ENCODE measurements at regions not wholly inside any gene's neighbourhood (a gene's known extent, or its start where the extent isn't known, plus 50 kb on each side); places are given as distances from the start of the nearest gene placed in this dataset.
"Not testable (repeated sequence)": the region's sequence is repeated elsewhere in the genome, so short reads cannot be mapped to it uniquely, and the experiment has no call there.

- not testable (repeated sequence) for TF ChIP-seq CTCF (IDR thresholded peaks at IDR 0.05); POLR2A (IDR thresholded peaks at IDR 0.05; ENCODE audit: low read depth)
These were observed 58.2 kb upstream of the CACUL1 start for GRCh38 chr10:118813001-118813400.
